GM21360 (cell line): ENCODE measurements at regions not wholly inside any gene's neighbourhood (a gene's known extent, or its start where the extent isn't known, plus 50 kb on each side); places are given as distances from the start of the nearest gene placed in this dataset.

ENCODE experiments used
- ATAC-seq: cut with Tn5 transposase; IDR thresholded peaks from one replicate; pipeline ENCODE4 v1.9.1; 2021; ENCODE audit warnings: mild to moderate bottlenecking, moderate library complexity; ENCODE audit not compliant: unreplicated experiment

GRCh38 chr10:56679578-56679977 is 318.5 kb upstream of the ZWINT start:
- no peak for ATAC-seq

GRCh38 chr10:56662765-56663447 is 301.8 kb upstream of the ZWINT start:
- peak; percentile 88 for ATAC-seq

GRCh38 chr10:56653289-56653688 is 292.2 kb upstream of the ZWINT start:
- peak; percentile 82 for ATAC-seq

GRCh38 chr10:56646329-56647111 is 285.5 kb upstream of the ZWINT start:
- no peak for ATAC-seq

- peak; percentile 99 for ATAC-seq
Measured at GRCh38 chr10:56633876-56634452, 272.9 kb upstream of the ZWINT start.

GRCh38 chr10:56632537-56632936 is 271.5 kb upstream of the ZWINT start:
- ATAC-seq, result peak; percentile 38

- ATAC-seq, result peak; percentile 56
Measured at GRCh38 chr10:56624082-56624481, 263.0 kb upstream of the ZWINT start.

GRCh38 chr10:56623064-56623463 is 262.0 kb upstream of the ZWINT start:
- no peak for ATAC-seq

- ATAC-seq, result peak; percentile 86
Measured at GRCh38 chr10:56622335-56622973, 261.4 kb upstream of the ZWINT start.

- no peak for ATAC-seq
Measured at GRCh38 chr10:56606202-56606601, 245.1 kb upstream of the ZWINT start.

- no peak for ATAC-seq
Measured at GRCh38 chr10:56605051-56605450, 244.0 kb upstream of the ZWINT start.

GRCh38 chr10:56604624-56605023 is 243.6 kb upstream of the ZWINT start:
- ATAC-seq, result no peak

- ATAC-seq, result no peak
Measured at GRCh38 chr10:56599201-56599600, 238.1 kb upstream of the ZWINT start.

- no peak for ATAC-seq
Measured at GRCh38 chr10:56596257-56596656, 235.2 kb upstream of the ZWINT start.

- ATAC-seq, result no peak
Measured at GRCh38 chr10:56593120-56593519, 232.1 kb upstream of the ZWINT start.

- ATAC-seq, result no peak
Measured at GRCh38 chr10:56586461-56586891, 225.4 kb upstream of the ZWINT start.

- no peak for ATAC-seq
Measured at GRCh38 chr10:56585447-56586171, 224.6 kb upstream of the ZWINT start.

- ATAC-seq, result no peak
Measured at GRCh38 chr10:56583316-56583715, 222.3 kb upstream of the ZWINT start.

GRCh38 chr10:56567580-56567979 is 206.5 kb upstream of the ZWINT start:
- no peak for ATAC-seq

GRCh38 chr10:56561336-56561735 is 200.3 kb upstream of the ZWINT start:
- no peak for ATAC-seq

- ATAC-seq, result no peak
Measured at GRCh38 chr10:56551037-56551436, 190.0 kb upstream of the ZWINT start.
